ENCODE measurements at regions not wholly inside any gene's neighbourhood (a gene's known extent, or its start where the extent isn't known, plus 50 kb on each side); places are given as distances from the start of the nearest gene placed in this dataset.

GRCh38 chr13:37357548-37357947 is 241.0 kb downstream of the POSTN start:
- Histone ChIP-seq H3K4me1 (ENCODE audit: insufficient read depth, low read length) (no peaks in the 10 kb centered on the region), H3K9me3 (ENCODE audit: control insufficient read depth in 1 of 2, insufficient read depth in 1 of 2, low read length in 2 of 2) (peaks cover 0 to 4% of the 10 kb centered on the region in 2 experiments), H3K4me3 (ENCODE audit: low read length) (no peak overlapping the region), H3K36me3 (ENCODE audit: insufficient read depth, low read length) (no peaks in the 10 kb centered on the region), H3K27me3 (ENCODE audit: control insufficient read depth in 1 of 2, insufficient read depth in 2 of 2, low read length in 2 of 2) (no peaks in the 10 kb centered on the region), H3K27ac (ENCODE audit: low read depth in 1 of 2, low read length in 2 of 2) (no peak overlapping the region)
- Mint-ChIP-seq H3K36me3 (ENCODE audit: low read depth) (no peaks in the 10 kb centered on the region), H3K4me3 (no peak overlapping the region), H3K27me3 (no peaks in the 10 kb centered on the region), H3K9me3 (no peaks in the 10 kb centered on the region), H3K27ac (no peak overlapping the region), H3K4me1 (ENCODE audit: low read depth) (no peaks in the 10 kb centered on the region)
- ChIA-PET POLR2A (no interaction called here), CTCF (no interaction called here)
- intact Hi-C loops (cut with DNase I, micrococcal nuclease) = no loop called here
- ATAC-seq (ENCODE audit: poor library complexity) = no peak
- DNase-seq = no peak
- no peak for TF ChIP-seq CTCF (IDR thresholded peaks at IDR 0.05)

- Histone ChIP-seq H3K36me3 (ENCODE audit: insufficient read depth, low read length) (no peaks in the 10 kb centered on the region), H3K9me3 (ENCODE audit: control insufficient read depth in 1 of 2, insufficient read depth in 1 of 2, low read length in 2 of 2) (peaks cover 0 to 4% of the 10 kb centered on the region in 2 experiments), H3K4me1 (ENCODE audit: insufficient read depth, low read length) (no peaks in the 10 kb centered on the region), H3K27ac (ENCODE audit: low read depth in 1 of 2, low read length in 2 of 2) (no peak overlapping the region), H3K27me3 (ENCODE audit: control insufficient read depth in 1 of 2, insufficient read depth in 2 of 2, low read length in 2 of 2) (no peaks in the 10 kb centered on the region), H3K4me3 (ENCODE audit: low read length) (no peak overlapping the region)
- no peak for TF ChIP-seq CTCF (IDR thresholded peaks at IDR 0.05)
- Mint-ChIP-seq H3K4me1 (ENCODE audit: low read depth) (no peaks in the 10 kb centered on the region), H3K9me3 (no peaks in the 10 kb centered on the region), H3K27ac (no peak overlapping the region), H3K27me3 (no peaks in the 10 kb centered on the region), H3K4me3 (no peak overlapping the region), H3K36me3 (ENCODE audit: low read depth) (no peaks in the 10 kb centered on the region)
- ATAC-seq (ENCODE audit: poor library complexity) = no peak
- DNase-seq = no peak
- ChIA-PET POLR2A (no interaction called here), CTCF (no interaction called here)
- intact Hi-C loops (cut with DNase I, micrococcal nuclease) = no loop called here
Observed at GRCh38 chr13:37353911-37354310, 244.7 kb downstream of the POSTN start.

DNA sequence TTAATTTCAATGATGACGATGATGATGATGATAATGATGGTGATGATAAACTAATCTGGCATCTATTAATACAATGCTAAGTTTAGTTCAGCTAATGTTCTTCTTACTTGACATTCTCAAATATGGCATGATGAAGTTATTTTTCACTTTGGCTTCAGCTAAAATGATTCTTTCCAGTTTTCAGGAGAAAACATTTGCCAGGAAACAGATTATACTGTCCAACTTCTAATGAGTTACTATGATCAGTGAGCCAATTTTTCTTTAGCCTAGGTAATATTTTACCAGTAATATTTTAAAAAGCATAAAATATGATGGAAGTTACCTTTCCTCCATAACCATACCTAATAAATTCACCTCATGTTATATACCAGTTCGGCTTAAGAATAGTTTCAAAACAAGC is 245.7 kb upstream of the CSNK1A1L start:
- POLR2A ChIA-PET = no interaction called here

More for the DNA sequence above, 245.7 kb upstream of the CSNK1A1L start:
- H3K4me1 Mint-ChIP-seq (ENCODE audit: low read depth) = no peaks in the 10 kb centered on the region
- no peaks in the 10 kb centered on the region for H3K27me3 Mint-ChIP-seq
- no peaks in the 10 kb centered on the region for H3K4me1 ChIP-seq (ENCODE audit: insufficient read depth, low read length)
- no peak overlapping the region for H3K27ac ChIP-seq (ENCODE audit: low read depth in 1 of 2, low read length in 2 of 2)
- intact Hi-C loops (cut with DNase I, micrococcal nuclease) = no loop called here
- CTCF ChIA-PET = no interaction called here
- H3K9me3 ChIP-seq (ENCODE audit: control insufficient read depth in 1 of 2, insufficient read depth in 1 of 2, low read length in 2 of 2) = peaks cover 0 to 4% of the 10 kb centered on the region in 2 experiments
- no peak overlapping the region for H3K4me3 Mint-ChIP-seq
- ATAC-seq (ENCODE audit: poor library complexity) = no peak
- no peaks in the 10 kb centered on the region for H3K36me3 Mint-ChIP-seq (ENCODE audit: low read depth)
- no peak for TF ChIP-seq CTCF (IDR thresholded peaks at IDR 0.05)
- no peak for DNase-seq
- H3K9me3 Mint-ChIP-seq = no peaks in the 10 kb centered on the region
- H3K4me3 ChIP-seq (ENCODE audit: low read length) = no peak overlapping the region
- no peaks in the 10 kb centered on the region for H3K27me3 ChIP-seq (ENCODE audit: control insufficient read depth in 1 of 2, insufficient read depth in 2 of 2, low read length in 2 of 2)
- no peak overlapping the region for H3K27ac Mint-ChIP-seq
- H3K36me3 ChIP-seq (ENCODE audit: insufficient read depth, low read length) = no peaks in the 10 kb centered on the region
